Heart left ventricle (tissue), 13 donors: ENCODE measurements at regions not wholly inside any gene's neighbourhood (a gene's known extent, or its start where the extent isn't known, plus 50 kb on each side); places are given as distances from the start of the nearest gene placed in this dataset.

Source experiments
- CTCF ChIP-seq, 12 donors: fragments of 200-600 bp; sonication (generic) in 4 of 12; IDR thresholded peaks; one replicate each; pipeline versions ENCODE4 v1.5.0 to v1.8.0; 2018 to 2022; ENCODE audit warnings: antibody characterized with exemption in 12 of 12, mild to moderate bottlenecking in 5 of 12
- POLR2A ChIP-seq, 2 donors: fragments of 450-650 bp; IDR thresholded peaks; one replicate each; pipeline ENCODE4 v1.6.1; 2017; ENCODE audit warnings: antibody characterized with exemption in 2 of 2, mild to moderate bottlenecking in 2 of 2, moderate library complexity in 2 of 2
- donor health status: ischemic (EF 13 %, LVEDD 7.1; RV severe dilation, severe dysfunction).
- donor health status: DM: no; HTN: yes; CAD: no.
- donor health status: DM: no; HTN: no; CAD: no.
- donor health status: ischemic (EF 25% LVEDD 6.9; RV normal size, moderate dysfunction).
- donor health status: ischemic (EF 25% LVEDD 5.7; RV mildly dilated, moderate dysfunction).
- donor health status: ischemic (EF 35%, LVEDD 5.7; RV mildly dilated, moderate dysfunction).
- donor health status: nonischemic (EF 11% LVEDD 7.7; RV severe dilation, severe dysfunction).
- donor health status: DM: yes; HTN: yes; CAD: no.
- donor health status: PGD.
- donor health status: ischemic (EF 29% LVEDD 5.4; RV normal size, mild dysfunction).
- donor health status: nonischemic (EF 23%, LVEDD 6.1; RV moderate dilation, normal function).

- TF ChIP-seq CTCF (IDR thresholded peaks at IDR 0.05): no peak
- TF ChIP-seq POLR2A (IDR thresholded peaks at IDR 0.05): no peak
Observed at GRCh38 chrX:122279746-122280145, 904.3 kb upstream of the GRIA3 start.
